Colonic mucosa (tissue), 4 donors: ENCODE measurements at regions not wholly inside any gene's neighbourhood (a gene's known extent, or its start where the extent isn't known, plus 50 kb on each side); places are given as distances from the start of the nearest gene placed in this dataset.

Experiments
- DNase-seq: peaks from one replicate; pipeline ENCODE4 v3.0.0-alpha.2; 2020
- H3K27ac ChIP-seq: fragments of 200-600 bp; one replicate; pipeline ENCODE4 v1.8.0; 2021
- H3K27me3 ChIP-seq: fragments of 200-600 bp; one replicate; pipeline ENCODE4 v1.8.0; 2021
- H3K36me3 ChIP-seq: fragments of 200-600 bp; one replicate; pipeline ENCODE4 v1.8.0; 2021
- H3K4me1 ChIP-seq: fragments of 200-600 bp; one replicate; pipeline ENCODE4 v1.8.0; 2021; ENCODE audit warnings: mild to moderate bottlenecking
- H3K4me3 ChIP-seq: fragments of 200-600 bp; one replicate; pipeline ENCODE4 v1.8.0; 2021
- H3K9ac ChIP-seq, 2 donors: one replicate each; pipeline ENCODE4 v1.7.0; 2013; ENCODE audit warnings: control low read depth in 2 of 2, low read depth in 2 of 2, low read length in 2 of 2
- H3K9me3 ChIP-seq: fragments of 200-600 bp; one replicate; pipeline ENCODE4 v1.8.0; 2021
- intact Hi-C: fragments of 100-400 bp; cut with DNase I; formaldehyde crosslinking; loops from one replicate; pipeline ENCODE4 v1.14.1; 2022
- TF ChIP-seq, protein P1 (sequence below): fragments of 200-600 bp; IDR thresholded peaks from one replicate; pipeline ENCODE4 v1.8.0; 2022; ENCODE audit warnings: antibody characterized with exemption, mild to moderate bottlenecking
- donor health status: healthy.
- donor health status: DM: no; HTN: no; CAD: no.
- donor health status: DM: no; HTN: no; CAD: no.

DNA sequence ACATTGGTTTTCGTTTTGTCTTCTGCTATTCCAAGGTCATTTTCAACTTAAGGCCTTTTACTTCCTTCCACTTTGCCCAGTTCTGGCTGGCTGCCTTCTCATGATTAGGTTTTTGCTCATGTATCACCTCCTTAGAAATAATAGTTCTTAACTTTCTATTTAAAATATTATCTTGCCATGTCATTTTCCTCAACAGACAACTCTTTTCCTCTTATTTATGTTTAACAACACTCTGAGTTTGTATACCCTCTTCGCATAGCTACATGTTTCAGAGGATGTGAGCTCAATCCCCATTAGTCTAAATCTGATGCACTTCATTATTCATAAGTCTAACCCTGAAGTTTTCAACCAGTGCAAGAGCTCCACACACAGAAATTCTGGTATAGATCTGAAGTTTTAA, 299.1 kb downstream of the BCHE start:
- Histone ChIP-seq H3K36me3 (no peaks in the 10 kb centered on the region), H3K9ac (no peak overlapping the region), H3K4me3 (no peak overlapping the region), H3K9me3 (no peaks in the 10 kb centered on the region), H3K4me1 (no peaks in the 10 kb centered on the region), H3K27me3 (no peaks in the 10 kb centered on the region), H3K27ac (no peak overlapping the region)
- TF ChIP-seq, protein P1, sequence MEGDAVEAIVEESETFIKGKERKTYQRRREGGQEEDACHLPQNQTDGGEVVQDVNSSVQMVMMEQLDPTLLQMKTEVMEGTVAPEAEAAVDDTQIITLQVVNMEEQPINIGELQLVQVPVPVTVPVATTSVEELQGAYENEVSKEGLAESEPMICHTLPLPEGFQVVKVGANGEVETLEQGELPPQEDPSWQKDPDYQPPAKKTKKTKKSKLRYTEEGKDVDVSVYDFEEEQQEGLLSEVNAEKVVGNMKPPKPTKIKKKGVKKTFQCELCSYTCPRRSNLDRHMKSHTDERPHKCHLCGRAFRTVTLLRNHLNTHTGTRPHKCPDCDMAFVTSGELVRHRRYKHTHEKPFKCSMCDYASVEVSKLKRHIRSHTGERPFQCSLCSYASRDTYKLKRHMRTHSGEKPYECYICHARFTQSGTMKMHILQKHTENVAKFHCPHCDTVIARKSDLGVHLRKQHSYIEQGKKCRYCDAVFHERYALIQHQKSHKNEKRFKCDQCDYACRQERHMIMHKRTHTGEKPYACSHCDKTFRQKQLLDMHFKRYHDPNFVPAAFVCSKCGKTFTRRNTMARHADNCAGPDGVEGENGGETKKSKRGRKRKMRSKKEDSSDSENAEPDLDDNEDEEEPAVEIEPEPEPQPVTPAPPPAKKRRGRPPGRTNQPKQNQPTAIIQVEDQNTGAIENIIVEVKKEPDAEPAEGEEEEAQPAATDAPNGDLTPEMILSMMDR = no peak
- intact Hi-C loops = no loop called here
- no peak for DNase-seq

DNA sequence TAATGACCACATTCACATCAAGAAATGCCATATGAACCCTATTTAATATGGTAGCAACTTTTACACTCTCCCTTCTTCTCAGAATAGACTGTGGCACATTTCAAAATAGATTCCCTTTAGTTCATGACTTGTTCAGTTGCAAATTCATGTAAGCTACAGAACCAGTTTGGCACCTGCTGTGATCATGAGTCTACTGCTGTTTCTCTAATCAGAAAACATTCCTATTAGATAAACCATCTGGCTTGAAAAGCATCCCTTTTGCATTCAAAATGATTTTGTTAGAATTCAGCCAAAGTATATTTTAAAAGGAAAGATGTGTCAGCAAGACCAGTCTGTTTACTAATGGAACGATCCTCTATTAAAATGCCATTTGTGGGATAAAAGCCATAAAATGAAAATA, 304.4 kb downstream of the BCHE start:
- Histone ChIP-seq H3K9me3 (no peaks in the 10 kb centered on the region), H3K9ac (no peak overlapping the region), H3K27me3 (no peaks in the 10 kb centered on the region), H3K36me3 (no peaks in the 10 kb centered on the region), H3K27ac (no peak overlapping the region), H3K4me1 (no peaks in the 10 kb centered on the region), H3K4me3 (no peak overlapping the region)
- intact Hi-C loops = no loop called here
- TF ChIP-seq, protein P1 = no peak
- no peak for DNase-seq

DNA sequence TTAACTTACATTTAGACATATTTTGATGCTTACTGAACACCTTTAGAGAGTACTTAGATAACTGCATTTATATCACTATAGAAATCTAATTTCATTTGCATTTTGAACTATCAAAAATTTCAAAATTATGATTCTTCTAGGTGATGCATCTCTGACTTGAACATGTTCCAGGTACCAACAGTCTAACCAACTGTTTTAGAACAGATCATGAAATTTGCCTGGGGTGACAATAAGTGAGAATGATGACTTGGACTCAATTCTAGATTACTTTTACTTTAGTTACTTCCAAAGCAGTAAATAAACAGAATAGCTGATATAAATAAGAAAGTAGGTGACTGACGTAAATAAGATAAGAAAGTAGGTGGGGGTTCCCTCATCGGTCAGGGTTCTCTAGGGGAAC, 307.8 kb downstream of the BCHE start:
- H3K27me3 ChIP-seq = no peaks in the 10 kb centered on the region
- TF ChIP-seq, protein P1 = no peak
- no peaks in the 10 kb centered on the region for H3K4me1 ChIP-seq
- intact Hi-C loops = no loop called here
- H3K4me3 ChIP-seq = no peak overlapping the region
- H3K9ac ChIP-seq = no peak overlapping the region
- no peaks in the 10 kb centered on the region for H3K9me3 ChIP-seq
- H3K36me3 ChIP-seq = no peaks in the 10 kb centered on the region
- H3K27ac ChIP-seq = no peak overlapping the region
- no peak for DNase-seq

DNA sequence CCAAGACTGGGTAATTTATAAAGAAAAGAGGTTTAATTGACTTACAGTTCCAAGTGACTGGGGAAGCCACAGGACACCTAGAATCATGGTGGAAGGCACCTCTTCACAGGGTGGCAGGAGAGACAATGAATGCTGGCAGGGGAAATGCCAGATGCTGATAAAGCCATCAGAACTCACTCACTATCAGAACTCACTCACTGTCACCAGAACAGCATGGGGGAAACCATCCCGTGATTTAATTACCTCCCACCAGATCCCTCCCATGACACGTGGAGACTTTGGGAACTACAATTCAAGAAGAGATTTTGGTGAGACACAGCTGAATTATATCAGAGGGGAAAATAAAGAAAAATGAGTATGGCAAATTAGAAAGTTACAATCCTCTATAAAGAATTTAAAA, 310.9 kb downstream of the BCHE start:
- Histone ChIP-seq H3K27ac (no peak overlapping the region), H3K4me3 (no peak overlapping the region), H3K4me1 (no peaks in the 10 kb centered on the region), H3K9ac (no peak overlapping the region), H3K27me3 (no peaks in the 10 kb centered on the region), H3K36me3 (no peaks in the 10 kb centered on the region), H3K9me3 (no peaks in the 10 kb centered on the region)
- intact Hi-C loops = no loop called here
- no peak for DNase-seq
- TF ChIP-seq, protein P1 = no peak

DNA sequence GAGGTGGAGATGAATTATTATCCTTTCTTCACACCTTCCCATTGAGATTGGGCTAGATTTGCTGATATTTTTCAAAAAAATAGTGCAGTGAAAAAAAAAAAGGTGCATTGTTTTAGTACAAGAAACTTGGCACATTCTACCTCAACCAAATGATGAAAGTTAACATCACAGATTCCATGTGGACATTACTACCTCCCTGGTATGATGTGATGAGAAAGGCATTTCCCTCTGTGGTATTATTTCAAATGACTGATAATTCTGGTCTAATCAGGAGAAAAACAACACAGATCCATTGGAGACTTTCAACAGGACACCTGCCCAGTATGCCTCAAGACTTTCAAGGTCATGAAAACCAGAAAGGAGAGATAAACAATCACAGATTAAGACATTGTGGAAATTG, 313.4 kb downstream of the BCHE start:
- no peak overlapping the region for H3K27ac ChIP-seq
- H3K4me3 ChIP-seq = no peak overlapping the region

More for the DNA sequence above, 313.4 kb downstream of the BCHE start:
- Histone ChIP-seq H3K9ac (no peak overlapping the region), H3K9me3 (no peaks in the 10 kb centered on the region), H3K4me1 (no peaks in the 10 kb centered on the region), H3K27me3 (no peaks in the 10 kb centered on the region), H3K36me3 (no peaks in the 10 kb centered on the region)
- TF ChIP-seq, protein P1 = no peak
- DNase-seq = no peak
- intact Hi-C loops = no loop called here
